ENCODE measurements at regions not wholly inside any gene's neighbourhood (a gene's known extent, or its start where the extent isn't known, plus 50 kb on each side); places are given as distances from the start of the nearest gene placed in this dataset.

- Histone ChIP-seq H3K4me3 (no peak overlapping the region), H3K4me1 (no peaks in the 10 kb centered on the region), H3K27me3 (no peaks in the 10 kb centered on the region), H3K36me3 (no peaks in the 10 kb centered on the region), H3K9me3 (no peaks in the 10 kb centered on the region), H3K27ac (no peak overlapping the region)
- intact Hi-C loops (cut with DNase I): no loop called here
- DNase-seq (ENCODE audit: extremely low spot score in 2 of 2): no peak
- TF ChIP-seq POLR2AphosphoS5 (IDR thresholded peaks at IDR 0.05; ENCODE audit: insufficient read depth in 1 of 2, low read depth in 1 of 2) (no peak), POLR2A (IDR thresholded peaks at IDR 0.05) (no peak), CTCF (IDR thresholded peaks at IDR 0.05) (no peak)
These were observed 605.2 kb downstream of the CCDC171 start for GRCh38 chr9:16158093-16158492.

GRCh38 chr9:16161483-16161882 is 608.6 kb downstream of the CCDC171 start:
- H3K27ac ChIP-seq: no peak overlapping the region
- intact Hi-C loops (cut with DNase I): no loop called here
- no peaks in the 10 kb centered on the region for H3K4me1 ChIP-seq
- H3K27me3 ChIP-seq: no peaks in the 10 kb centered on the region
- no peak overlapping the region for H3K4me3 ChIP-seq
- H3K9me3 ChIP-seq: no peaks in the 10 kb centered on the region
- H3K36me3 ChIP-seq: no peaks in the 10 kb centered on the region
- TF ChIP-seq POLR2AphosphoS5 (IDR thresholded peaks at IDR 0.05; ENCODE audit: insufficient read depth in 1 of 2, low read depth in 1 of 2) (no peak), CTCF (IDR thresholded peaks at IDR 0.05) (no peak), POLR2A (IDR thresholded peaks at IDR 0.05) (no peak)
- DNase-seq (ENCODE audit: extremely low spot score in 2 of 2): no peak

- Histone ChIP-seq H3K9me3 (no peaks in the 10 kb centered on the region), H3K36me3 (no peaks in the 10 kb centered on the region), H3K27ac (no peak overlapping the region), H3K27me3 (no peaks in the 10 kb centered on the region), H3K4me1 (no peaks in the 10 kb centered on the region), H3K4me3 (no peak overlapping the region)
- TF ChIP-seq CTCF (IDR thresholded peaks at IDR 0.05): no peak
- intact Hi-C loops (cut with DNase I): no loop called here
- no peak for DNase-seq (ENCODE audit: extremely low spot score in 2 of 2)
These were observed 617.3 kb downstream of the CCDC171 start for GRCh38 chr9:16170119-16170518.

GRCh38 chr9:16171911-16172310 is 619.1 kb downstream of the CCDC171 start:
- H3K27ac ChIP-seq: no peak overlapping the region
- H3K4me1 ChIP-seq: no peaks in the 10 kb centered on the region
- intact Hi-C loops (cut with DNase I): no loop called here
- no peaks in the 10 kb centered on the region for H3K36me3 ChIP-seq
- H3K4me3 ChIP-seq: no peak overlapping the region
- no peaks in the 10 kb centered on the region for H3K9me3 ChIP-seq
- no peak for DNase-seq (ENCODE audit: extremely low spot score in 2 of 2)
- TF ChIP-seq POLR2A (IDR thresholded peaks at IDR 0.05) (no peak), POLR2AphosphoS5 (IDR thresholded peaks at IDR 0.05; ENCODE audit: insufficient read depth in 1 of 2, low read depth in 1 of 2) (no peak), CTCF (IDR thresholded peaks at IDR 0.05) (no peak)
- H3K27me3 ChIP-seq: no peaks in the 10 kb centered on the region

- intact Hi-C loops (cut with DNase I): no loop called here
- Histone ChIP-seq H3K4me3 (no peak overlapping the region), H3K27me3 (no peaks in the 10 kb centered on the region)
These were observed 620.0 kb downstream of the CCDC171 start for GRCh38 chr9:16172796-16173195.

More at GRCh38 chr9:16172796-16173195, 620.0 kb downstream of the CCDC171 start:
- Histone ChIP-seq H3K27ac (no peak overlapping the region), H3K9me3 (no peaks in the 10 kb centered on the region), H3K36me3 (no peaks in the 10 kb centered on the region), H3K4me1 (no peaks in the 10 kb centered on the region)
- TF ChIP-seq POLR2AphosphoS5 (IDR thresholded peaks at IDR 0.05; ENCODE audit: insufficient read depth in 1 of 2, low read depth in 1 of 2) (no peak), CTCF (IDR thresholded peaks at IDR 0.05) (no peak), POLR2A (IDR thresholded peaks at IDR 0.05) (no peak)
- DNase-seq (ENCODE audit: extremely low spot score in 2 of 2): no peak
